ENCODE measurements at regions not wholly inside any gene's neighbourhood (a gene's known extent, or its start where the extent isn't known, plus 50 kb on each side); places are given as distances from the start of the nearest gene placed in this dataset.

DNA sequence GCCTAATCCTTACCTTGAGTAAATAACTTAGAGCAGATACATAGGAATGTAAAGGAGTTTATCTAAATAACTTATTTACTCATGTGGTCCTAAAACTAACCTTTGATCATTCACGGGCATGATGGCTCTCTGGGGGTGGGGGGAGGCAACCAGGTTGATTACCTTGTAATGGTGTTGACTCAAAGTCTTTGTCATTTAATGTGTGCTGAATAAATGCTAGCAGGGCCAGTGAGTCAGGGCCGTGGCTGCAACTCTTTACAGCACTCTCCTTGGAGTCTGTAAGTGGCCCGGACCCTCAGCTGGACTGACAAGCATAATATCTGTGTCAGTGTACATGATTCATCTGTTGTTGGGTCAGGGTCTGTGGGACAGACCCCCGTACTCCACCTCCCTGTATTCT is 203.0 kb downstream of the EPM2A start:
- Histone ChIP-seq H3K27ac (ENCODE audit: low read depth, low read length, poor library complexity, severe bottlenecking) (no peak overlapping the region), H3K9ac (ENCODE audit: low read length) (no peak overlapping the region), H3K27me3 (ENCODE audit: insufficient read depth, low read length) (no peaks in the 10 kb centered on the region), H3K4me2 (ENCODE audit: low read length) (no peak overlapping the region), H3K4me1 (ENCODE audit: insufficient read depth, low read length, severe bottlenecking) (no peaks in the 10 kb centered on the region), H2AFZ (ENCODE audit: low read length) (no peak overlapping the region), H3F3A (ENCODE audit: insufficient read depth, low read length) (no peaks in the 10 kb centered on the region), H3K9me2 (ENCODE audit: low read depth, low read length) (no peaks in the 10 kb centered on the region), H3K36me3 (ENCODE audit: insufficient read depth, low read length) (no peaks in the 10 kb centered on the region), H3K4me3 (ENCODE audit: low read depth, low read length, poor library complexity, severe bottlenecking) (no peak overlapping the region), H4K20me1 (ENCODE audit: insufficient read depth, low read length) (no peaks in the 10 kb centered on the region), H3K79me2 (ENCODE audit: insufficient read depth, low read length) (no peaks in the 10 kb centered on the region), H3K9me3 (ENCODE audit: low read length) (no peaks in the 10 kb centered on the region)
- TF ChIP-seq EZH2 (IDR thresholded peaks at IDR 0.05; ENCODE audit: borderline replicate concordance, low read length): no peak
- TF ChIP-seq, protein P1, sequence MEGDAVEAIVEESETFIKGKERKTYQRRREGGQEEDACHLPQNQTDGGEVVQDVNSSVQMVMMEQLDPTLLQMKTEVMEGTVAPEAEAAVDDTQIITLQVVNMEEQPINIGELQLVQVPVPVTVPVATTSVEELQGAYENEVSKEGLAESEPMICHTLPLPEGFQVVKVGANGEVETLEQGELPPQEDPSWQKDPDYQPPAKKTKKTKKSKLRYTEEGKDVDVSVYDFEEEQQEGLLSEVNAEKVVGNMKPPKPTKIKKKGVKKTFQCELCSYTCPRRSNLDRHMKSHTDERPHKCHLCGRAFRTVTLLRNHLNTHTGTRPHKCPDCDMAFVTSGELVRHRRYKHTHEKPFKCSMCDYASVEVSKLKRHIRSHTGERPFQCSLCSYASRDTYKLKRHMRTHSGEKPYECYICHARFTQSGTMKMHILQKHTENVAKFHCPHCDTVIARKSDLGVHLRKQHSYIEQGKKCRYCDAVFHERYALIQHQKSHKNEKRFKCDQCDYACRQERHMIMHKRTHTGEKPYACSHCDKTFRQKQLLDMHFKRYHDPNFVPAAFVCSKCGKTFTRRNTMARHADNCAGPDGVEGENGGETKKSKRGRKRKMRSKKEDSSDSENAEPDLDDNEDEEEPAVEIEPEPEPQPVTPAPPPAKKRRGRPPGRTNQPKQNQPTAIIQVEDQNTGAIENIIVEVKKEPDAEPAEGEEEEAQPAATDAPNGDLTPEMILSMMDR (IDR thresholded peaks at IDR 0.05; ENCODE audit: low read length): no peak

DNA sequence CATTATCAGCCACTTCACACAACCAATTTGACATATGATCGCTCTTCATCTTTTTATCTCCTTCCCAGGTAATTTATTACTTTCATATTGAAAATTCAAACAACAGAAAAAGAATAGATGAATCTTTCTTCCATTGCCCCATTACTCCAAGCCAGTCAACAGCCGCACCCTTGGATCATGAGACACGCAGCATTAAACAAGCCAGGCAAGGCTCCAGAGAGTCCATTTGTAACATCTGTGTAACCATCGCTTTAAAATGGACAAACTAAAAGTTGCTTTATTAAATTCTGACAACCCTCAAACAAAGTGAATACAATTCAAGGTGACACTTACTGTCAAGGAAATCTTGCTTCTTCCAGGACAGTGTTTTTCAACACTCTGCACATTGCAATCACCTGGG is 200.3 kb downstream of the EPM2A start:
- Histone ChIP-seq H3K9ac (ENCODE audit: low read length) (no peak overlapping the region), H3F3A (ENCODE audit: insufficient read depth, low read length) (no peaks in the 10 kb centered on the region), H3K9me3 (ENCODE audit: low read length) (no peaks in the 10 kb centered on the region), H3K9me2 (ENCODE audit: low read depth, low read length) (no peaks in the 10 kb centered on the region), H3K27ac (ENCODE audit: low read depth, low read length, poor library complexity, severe bottlenecking) (no peak overlapping the region), H3K4me2 (ENCODE audit: low read length) (no peak overlapping the region), H4K20me1 (ENCODE audit: insufficient read depth, low read length) (no peaks in the 10 kb centered on the region), H3K4me3 (ENCODE audit: low read depth, low read length, poor library complexity, severe bottlenecking) (no peak overlapping the region), H3K4me1 (ENCODE audit: insufficient read depth, low read length, severe bottlenecking) (no peaks in the 10 kb centered on the region), H3K27me3 (ENCODE audit: insufficient read depth, low read length) (no peaks in the 10 kb centered on the region), H3K79me2 (ENCODE audit: insufficient read depth, low read length) (no peaks in the 10 kb centered on the region), H3K36me3 (ENCODE audit: insufficient read depth, low read length) (no peaks in the 10 kb centered on the region), H2AFZ (ENCODE audit: low read length) (no peak overlapping the region)
- TF ChIP-seq, protein P1 (IDR thresholded peaks at IDR 0.05; ENCODE audit: low read length): no peak
- TF ChIP-seq EZH2 (IDR thresholded peaks at IDR 0.05; ENCODE audit: borderline replicate concordance, low read length): no peak

DNA sequence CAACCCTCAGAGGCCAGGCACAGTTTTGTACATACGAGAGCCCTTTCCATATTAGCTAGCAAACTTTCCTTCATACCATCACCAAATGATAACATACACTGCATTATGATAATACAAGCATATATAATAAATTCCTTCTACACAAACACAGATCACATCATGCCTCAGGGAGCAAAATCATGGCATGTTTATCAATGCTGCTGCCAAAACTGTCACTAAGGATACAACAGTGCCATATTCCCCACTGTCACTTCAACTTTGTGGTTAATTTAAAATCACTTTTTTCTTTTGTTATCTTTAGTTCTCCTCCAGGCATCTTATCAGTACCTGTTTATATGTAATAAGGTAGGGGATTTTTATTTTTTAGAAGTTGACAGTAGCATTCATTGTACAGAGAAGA is 196.3 kb downstream of the EPM2A start:
- Histone ChIP-seq H2AFZ (ENCODE audit: low read length) (no peak overlapping the region), H3K4me3 (ENCODE audit: low read depth, low read length, poor library complexity, severe bottlenecking) (no peak overlapping the region), H4K20me1 (ENCODE audit: insufficient read depth, low read length) (no peaks in the 10 kb centered on the region), H3K4me1 (ENCODE audit: insufficient read depth, low read length, severe bottlenecking) (no peaks in the 10 kb centered on the region), H3K9ac (ENCODE audit: low read length) (no peak overlapping the region), H3K79me2 (ENCODE audit: insufficient read depth, low read length) (no peaks in the 10 kb centered on the region), H3F3A (ENCODE audit: insufficient read depth, low read length) (no peaks in the 10 kb centered on the region), H3K9me3 (ENCODE audit: low read length) (no peaks in the 10 kb centered on the region), H3K27me3 (ENCODE audit: insufficient read depth, low read length) (no peaks in the 10 kb centered on the region), H3K36me3 (ENCODE audit: insufficient read depth, low read length) (no peaks in the 10 kb centered on the region), H3K9me2 (ENCODE audit: low read depth, low read length) (no peaks in the 10 kb centered on the region), H3K27ac (ENCODE audit: low read depth, low read length, poor library complexity, severe bottlenecking) (no peak overlapping the region), H3K4me2 (ENCODE audit: low read length) (no peak overlapping the region)
- no peak for TF ChIP-seq EZH2 (IDR thresholded peaks at IDR 0.05; ENCODE audit: borderline replicate concordance, low read length)
- TF ChIP-seq, protein P1 (IDR thresholded peaks at IDR 0.05; ENCODE audit: low read length): no peak

All from OCI-LY1 (cell line).